C4-2B (cell line): ENCODE measurements at regions not wholly inside any gene's neighbourhood (a gene's known extent, or its start where the extent isn't known, plus 50 kb on each side); places are given as distances from the start of the nearest gene placed in this dataset.

Source experiments
- CTCF ChIP-seq: fragments of 450-650 bp; conservative IDR thresholded peaks from 2 replicates; pipeline ENCODE4 v1.5.1; 2017; ENCODE audit warnings: mild to moderate bottlenecking
- ZFX ChIP-seq: fragments of 450-650 bp; IDR thresholded peaks from 2 replicates; pipeline ENCODE4 v1.6.1; 2017

GRCh38 chr7:138188290-138188858 is 112.1 kb downstream of the AKR1D1 start:
- TF ChIP-seq CTCF (no peak), ZFX (no peak)
